GM10266 (cell line): ENCODE measurements at regions not wholly inside any gene's neighbourhood (a gene's known extent, or its start where the extent isn't known, plus 50 kb on each side); places are given as distances from the start of the nearest gene placed in this dataset.

Experiments
- DNase-seq: peaks from one replicate; pipeline ENCODE4 v3.0.0; 2012; ENCODE audit errors: extremely low spot score
- CTCF ChIP-seq: IDR thresholded peaks from 2 replicates; pipeline ENCODE4 v1.5.1; 2012; ENCODE audit warnings: mild to moderate bottlenecking, low read depth; ENCODE audit not compliant: control insufficient read depth, insufficient read depth; ENCODE audit errors: missing control alignments

GRCh38 chr3:5437783-5438323 lies 250.3 kb downstream of the EDEM1 start:
- no peak for TF ChIP-seq CTCF
- no peak for DNase-seq

GRCh38 chr3:5441401-5441800 lies 253.9 kb downstream of the EDEM1 start:
- no peak for DNase-seq
- no peak for TF ChIP-seq CTCF

GRCh38 chr3:5442106-5442785 lies 254.7 kb downstream of the EDEM1 start:
- no peak for TF ChIP-seq CTCF
- DNase-seq = no peak

- DNase-seq = no peak
- TF ChIP-seq CTCF = no peak
Measured at GRCh38 chr3:5442786-5443138, 255.3 kb downstream of the EDEM1 start.

- no peak for TF ChIP-seq CTCF
- DNase-seq = no peak
Measured at GRCh38 chr3:5444253-5444652, 256.7 kb downstream of the EDEM1 start.

- no peak for DNase-seq
- TF ChIP-seq CTCF = no peak
Measured at GRCh38 chr3:5445676-5446201, 258.2 kb downstream of the EDEM1 start.

- TF ChIP-seq CTCF = no peak
- no peak for DNase-seq
Measured at GRCh38 chr3:5448246-5448645, 260.7 kb downstream of the EDEM1 start.
